ENCODE measurements at regions not wholly inside any gene's neighbourhood (a gene's known extent, or its start where the extent isn't known, plus 50 kb on each side); places are given as distances from the start of the nearest gene placed in this dataset.

DNA sequence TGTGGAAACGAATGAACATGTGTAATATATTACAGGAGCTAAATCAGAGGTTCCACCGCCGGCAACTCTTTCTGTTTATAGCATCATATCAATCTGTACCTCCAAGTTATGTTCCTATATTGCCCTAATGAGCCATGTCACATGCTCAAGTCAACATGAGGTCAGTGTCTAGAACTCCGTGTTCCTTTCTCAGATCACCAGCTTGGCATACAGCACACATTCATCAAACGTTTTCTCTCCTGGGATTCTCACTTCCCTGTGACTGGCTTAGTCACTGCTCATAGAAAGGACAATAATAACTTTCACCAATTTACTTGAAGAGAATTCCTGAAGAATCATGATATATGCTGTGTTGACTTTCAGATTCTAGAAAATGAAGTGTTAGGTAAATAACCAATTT lies 532.0 kb upstream of the SPANXN1 start:
- TF ChIP-seq, protein P1, sequence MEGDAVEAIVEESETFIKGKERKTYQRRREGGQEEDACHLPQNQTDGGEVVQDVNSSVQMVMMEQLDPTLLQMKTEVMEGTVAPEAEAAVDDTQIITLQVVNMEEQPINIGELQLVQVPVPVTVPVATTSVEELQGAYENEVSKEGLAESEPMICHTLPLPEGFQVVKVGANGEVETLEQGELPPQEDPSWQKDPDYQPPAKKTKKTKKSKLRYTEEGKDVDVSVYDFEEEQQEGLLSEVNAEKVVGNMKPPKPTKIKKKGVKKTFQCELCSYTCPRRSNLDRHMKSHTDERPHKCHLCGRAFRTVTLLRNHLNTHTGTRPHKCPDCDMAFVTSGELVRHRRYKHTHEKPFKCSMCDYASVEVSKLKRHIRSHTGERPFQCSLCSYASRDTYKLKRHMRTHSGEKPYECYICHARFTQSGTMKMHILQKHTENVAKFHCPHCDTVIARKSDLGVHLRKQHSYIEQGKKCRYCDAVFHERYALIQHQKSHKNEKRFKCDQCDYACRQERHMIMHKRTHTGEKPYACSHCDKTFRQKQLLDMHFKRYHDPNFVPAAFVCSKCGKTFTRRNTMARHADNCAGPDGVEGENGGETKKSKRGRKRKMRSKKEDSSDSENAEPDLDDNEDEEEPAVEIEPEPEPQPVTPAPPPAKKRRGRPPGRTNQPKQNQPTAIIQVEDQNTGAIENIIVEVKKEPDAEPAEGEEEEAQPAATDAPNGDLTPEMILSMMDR (IDR thresholded peaks at IDR 0.05) = no peak
- TF ChIP-seq POLR2A (IDR thresholded peaks at IDR 0.05) = no peak

Data from breast epithelium (tissue), 3 donors.